ENCODE measurements at regions not wholly inside any gene's neighbourhood (a gene's known extent, or its start where the extent isn't known, plus 50 kb on each side); places are given as distances from the start of the nearest gene placed in this dataset.

GRCh38 chr9:3161912-3162311, 318.0 kb upstream of the PUM3 start:
- ATAC-seq (no peak), DNase-seq (ENCODE audit: low spot score) (no peak)
- no peaks in the 10 kb centered on the region for H3K36me3 Mint-ChIP-seq
- no peaks in the 10 kb centered on the region for H3K4me1 Mint-ChIP-seq (ENCODE audit: low read depth in 2 of 2)
- peaks cover 4% of the 10 kb centered on the region for H3K9me3 Mint-ChIP-seq
- H3K4me3 Mint-ChIP-seq, result no peak overlapping the region
- no peak overlapping the region for H3K27ac Mint-ChIP-seq
- H3K27me3 Mint-ChIP-seq, result peaks cover 8 to 28% of the 10 kb centered on the region in 2 donors

GRCh38 chr9:3157011-3157410, 313.1 kb upstream of the PUM3 start:
- H3K4me1 Mint-ChIP-seq (ENCODE audit: low read depth in 2 of 2), result no peaks in the 10 kb centered on the region
- peaks cover 4% of the 10 kb centered on the region for H3K9me3 Mint-ChIP-seq
- no peak for DNase-seq (ENCODE audit: low spot score)
- H3K36me3 Mint-ChIP-seq, result no peaks in the 10 kb centered on the region
- no peak overlapping the region for H3K27ac Mint-ChIP-seq
- no peak for ATAC-seq
- H3K27me3 Mint-ChIP-seq, result peaks cover 0 to 15% of the 10 kb centered on the region in 2 donors
- no peak overlapping the region for H3K4me3 Mint-ChIP-seq

GRCh38 chr9:3151672-3152576, 308.0 kb upstream of the PUM3 start:
- ATAC-seq, result no peak
- Mint-ChIP-seq H3K4me3 (no peak overlapping the region), H3K27me3 (peaks cover 0 to 9% of the 10 kb centered on the region in 2 donors), H3K27ac (no peak overlapping the region), H3K9me3 (no peaks in the 10 kb centered on the region), H3K4me1 (ENCODE audit: low read depth in 2 of 2) (no peaks in the 10 kb centered on the region), H3K36me3 (no peaks in the 10 kb centered on the region)
- DNase-seq (ENCODE audit: low spot score), result no peak

GRCh38 chr9:3150074-3150473, 306.2 kb upstream of the PUM3 start:
- peaks cover 0 to 9% of the 10 kb centered on the region in 2 donors for H3K27me3 Mint-ChIP-seq
- no peaks in the 10 kb centered on the region for H3K36me3 Mint-ChIP-seq
- no peaks in the 10 kb centered on the region for H3K4me1 Mint-ChIP-seq (ENCODE audit: low read depth in 2 of 2)
- H3K9me3 Mint-ChIP-seq, result peaks cover 4% of the 10 kb centered on the region
- H3K27ac Mint-ChIP-seq, result no peak overlapping the region
- no peak for ATAC-seq
- DNase-seq (ENCODE audit: low spot score), result no peak
- no peak overlapping the region for H3K4me3 Mint-ChIP-seq

- DNase-seq (ENCODE audit: low spot score), result no peak
- Mint-ChIP-seq H3K4me1 (ENCODE audit: low read depth in 2 of 2) (no peaks in the 10 kb centered on the region), H3K4me3 (no peak overlapping the region), H3K27ac (no peak overlapping the region), H3K36me3 (no peaks in the 10 kb centered on the region), H3K9me3 (peaks cover 2% of the 10 kb centered on the region), H3K27me3 (peaks cover 4 to 17% of the 10 kb centered on the region in 2 donors)
- no peak for ATAC-seq
Observed at GRCh38 chr9:3138231-3139229, 294.6 kb upstream of the PUM3 start.

- Mint-ChIP-seq H3K4me1 (ENCODE audit: low read depth in 2 of 2) (no peaks in the 10 kb centered on the region), H3K27me3 (peaks cover 4 to 17% of the 10 kb centered on the region in 2 donors), H3K4me3 (no peak overlapping the region), H3K9me3 (no peaks in the 10 kb centered on the region), H3K27ac (no peak overlapping the region), H3K36me3 (no peaks in the 10 kb centered on the region)
- no peak for DNase-seq (ENCODE audit: low spot score)
- ATAC-seq, result no peak
Observed at GRCh38 chr9:3137347-3137695, 293.4 kb upstream of the PUM3 start.

GRCh38 chr9:3136686-3137346, 292.9 kb upstream of the PUM3 start:
- DNase-seq (ENCODE audit: low spot score), result no peak
- no peak overlapping the region for H3K4me3 Mint-ChIP-seq
- H3K9me3 Mint-ChIP-seq, result peaks cover 1% of the 10 kb centered on the region
- no peak overlapping the region for H3K27ac Mint-ChIP-seq
- peaks cover 4 to 18% of the 10 kb centered on the region in 2 donors for H3K27me3 Mint-ChIP-seq
- no peaks in the 10 kb centered on the region for H3K4me1 Mint-ChIP-seq (ENCODE audit: low read depth in 2 of 2)
- ATAC-seq, result no peak
- H3K36me3 Mint-ChIP-seq, result no peaks in the 10 kb centered on the region

GRCh38 chr9:3136230-3136629, 292.3 kb upstream of the PUM3 start:
- H3K9me3 Mint-ChIP-seq, result peaks cover 6% of the 10 kb centered on the region
- no peak overlapping the region for H3K4me3 Mint-ChIP-seq
- no peak overlapping the region for H3K27ac Mint-ChIP-seq
- no peaks in the 10 kb centered on the region for H3K36me3 Mint-ChIP-seq
- peaks cover 4 to 24% of the 10 kb centered on the region in 2 donors for H3K27me3 Mint-ChIP-seq
- ATAC-seq (no peak), DNase-seq (ENCODE audit: low spot score) (no peak)
- H3K4me1 Mint-ChIP-seq (ENCODE audit: low read depth in 2 of 2), result no peaks in the 10 kb centered on the region

GRCh38 chr9:3127564-3127963, 283.7 kb upstream of the PUM3 start:
- no peak for ATAC-seq
- Mint-ChIP-seq H3K36me3 (no peaks in the 10 kb centered on the region), H3K4me1 (ENCODE audit: low read depth in 2 of 2) (no peaks in the 10 kb centered on the region), H3K9me3 (peaks cover 8% of the 10 kb centered on the region), H3K4me3 (no peak overlapping the region), H3K27ac (no peak overlapping the region), H3K27me3 (peaks cover 0 to 15% of the 10 kb centered on the region in 2 donors)
- DNase-seq (ENCODE audit: low spot score), result no peak

- peaks cover 0 to 7% of the 10 kb centered on the region in 2 donors for H3K27me3 Mint-ChIP-seq
Observed at GRCh38 chr9:3125602-3126405, 281.9 kb upstream of the PUM3 start.

GRCh38 chr9:3124001-3124400, 280.1 kb upstream of the PUM3 start:
- Mint-ChIP-seq H3K9me3 (no peaks in the 10 kb centered on the region), H3K4me3 (no peak overlapping the region), H3K27ac (no peak overlapping the region), H3K36me3 (no peaks in the 10 kb centered on the region), H3K4me1 (ENCODE audit: low read depth in 2 of 2) (no peaks in the 10 kb centered on the region), H3K27me3 (peaks cover 0 to 7% of the 10 kb centered on the region in 2 donors)
- DNase-seq (ENCODE audit: low spot score) (no peak), ATAC-seq (no peak)

More at GRCh38 chr9:3125602-3126405, 281.9 kb upstream of the PUM3 start:
- Mint-ChIP-seq H3K36me3 (no peaks in the 10 kb centered on the region), H3K9me3 (no peaks in the 10 kb centered on the region), H3K4me1 (ENCODE audit: low read depth in 2 of 2) (no peaks in the 10 kb centered on the region), H3K4me3 (no peak overlapping the region), H3K27ac (no peak overlapping the region)
- DNase-seq (ENCODE audit: low spot score) (no peak), ATAC-seq (no peak)

GRCh38 chr9:3118081-3118480, 274.2 kb upstream of the PUM3 start:
- Mint-ChIP-seq H3K27ac (no peak overlapping the region), H3K4me1 (ENCODE audit: low read depth in 2 of 2) (no peaks in the 10 kb centered on the region), H3K36me3 (no peaks in the 10 kb centered on the region), H3K27me3 (no peaks in the 10 kb centered on the region), H3K4me3 (no peak overlapping the region), H3K9me3 (peaks cover 3% of the 10 kb centered on the region)
- ATAC-seq (no peak), DNase-seq (ENCODE audit: low spot score) (no peak)

GRCh38 chr9:3099646-3100045, 255.8 kb upstream of the PUM3 start:
- Mint-ChIP-seq H3K36me3 (no peaks in the 10 kb centered on the region), H3K4me3 (no peak overlapping the region), H3K27me3 (peaks cover 0 to 3% of the 10 kb centered on the region in 2 donors), H3K9me3 (peaks cover 11% of the 10 kb centered on the region), H3K4me1 (ENCODE audit: low read depth in 2 of 2) (no peaks in the 10 kb centered on the region), H3K27ac (no peak overlapping the region)
- DNase-seq (ENCODE audit: low spot score) (no peak), ATAC-seq (no peak)
